Right lobe of liver (tissue), 6 donors: ENCODE measurements at regions not wholly inside any gene's neighbourhood (a gene's known extent, or its start where the extent isn't known, plus 50 kb on each side); places are given as distances from the start of the nearest gene placed in this dataset.

ENCODE experiments used
- ATAC-seq, 4 donors: fragments of 200-7000 bp; cut with Tn5 transposase; one replicate each; pipeline ENCODE4 v1.9.1; 2020; ENCODE audit warnings: mild to moderate bottlenecking in 4 of 4, moderate library complexity in 4 of 4
- DNase-seq, 3 donors: peaks; one replicate each; pipeline ENCODE4 v3.0.0-alpha.2; 2020
- H3K27ac ChIP-seq, 3 donors: fragments of 200-600 bp; one replicate each; pipeline ENCODE4 v1.8.0; 2022
- H3K27me3 ChIP-seq, 2 donors: fragments of 200-600 bp; one replicate each; pipeline ENCODE4 v1.8.0; 2022
- H3K36me3 ChIP-seq, 4 donors: fragments of 200-600 bp; sonication (generic) in 1 of 4; one replicate each; pipeline versions ENCODE4 v1.5.1 to v1.8.0; 2017 to 2022; ENCODE audit warnings: control low read depth in 1 of 4
- H3K4me1 ChIP-seq, 4 donors: fragments of 200-600 bp; sonication (generic) in 1 of 4; one replicate each; pipeline versions ENCODE4 v1.5.1 to v1.8.0; 2017 to 2022; ENCODE audit warnings: control low read depth in 1 of 4
- H3K4me3 ChIP-seq, 3 donors: fragments of 200-600 bp; one replicate each; pipeline ENCODE4 v1.8.0; 2022
- H3K9me3 ChIP-seq, 4 donors: fragments of 200-600 bp; sonication (generic) in 1 of 4; one replicate each; pipeline versions ENCODE4 v1.5.1 to v1.8.0; 2017 to 2022; ENCODE audit warnings: control low read depth in 1 of 4
- CTCF ChIP-seq, 4 donors: fragments of 200-600 bp in 3 of 4; fragments of 450-650 bp in 1 of 4; IDR thresholded peaks; one replicate each; pipeline versions ENCODE4 v1.5.1 to v1.8.0; 2016 to 2022; ENCODE audit warnings: antibody characterized with exemption in 4 of 4, mild to moderate bottlenecking in 2 of 4
- POLR2A ChIP-seq: fragments of 450-650 bp; IDR thresholded peaks from one replicate; pipeline ENCODE4 v1.6.1; 2017; ENCODE audit warnings: antibody characterized with exemption, mild to moderate bottlenecking
- WGBS: methylation state at CpG from one replicate; pipeline ENCODE4 v1.1.6; 2018; ENCODE audit warnings: low coverage, low lambda C conversion rate; ENCODE audit not compliant: insufficient coverage; ENCODE audit errors: missing lambda C conversion rate; 5-methylcytosine and 5-hydroxymethylcytosine counted together
- intact Hi-C, 2 donors: fragments of 100-400 bp; cut with DNase I; formaldehyde crosslinking; loops; one replicate each; pipeline versions ENCODE4 v1.11.2 to v1.14.1; 2022
- donor health status: DM: no; HTN: yes; CAD: no.
- donor health status: DM: no; HTN: no; CAD: no.
- donor health status: DM: no; HTN: no; CAD: no.
- donor health status: DM: no; HTN: yes; CAD: no.
- donor health status: DM: no; HTN: yes; CAD: no.

GRCh38 chr3:137075020-137075419, 117.2 kb downstream of the IL20RB start:
- H3K4me3 ChIP-seq = no peak overlapping the region
- no peak for DNase-seq
- 75% methylated on average over 2 of the region's 2 CpGs for WGBS
- no peak overlapping the region for H3K27ac ChIP-seq
- no peaks in the 10 kb centered on the region for H3K27me3 ChIP-seq
- no peaks in the 10 kb centered on the region for H3K36me3 ChIP-seq
- intact Hi-C loops = no loop called here
- no peaks in the 10 kb centered on the region for H3K9me3 ChIP-seq
- ATAC-seq = no peak
- no peak for TF ChIP-seq CTCF (IDR thresholded peaks at IDR 0.05)
- no peak for TF ChIP-seq POLR2A
- H3K4me1 ChIP-seq = no peaks in the 10 kb centered on the region

GRCh38 chr3:137078040-137078439, 120.3 kb downstream of the IL20RB start:
- WGBS = 67% methylated on average over 2 of the region's 2 CpGs
- no peak for ATAC-seq
- TF ChIP-seq POLR2A (no peak), CTCF (IDR thresholded peaks at IDR 0.05) (no peak)

GRCh38 chr3:137079571-137079970, 121.8 kb downstream of the IL20RB start:
- intact Hi-C loops = no loop called here
- 67% methylated on average over 2 of the region's 2 CpGs for WGBS
- no peaks in the 10 kb centered on the region for H3K4me1 ChIP-seq
- no peaks in the 10 kb centered on the region for H3K36me3 ChIP-seq
- no peak for DNase-seq
- no peak overlapping the region for H3K27ac ChIP-seq
- H3K4me3 ChIP-seq = no peak overlapping the region
- ATAC-seq = no peak
- no peak for TF ChIP-seq POLR2A
- TF ChIP-seq CTCF (IDR thresholded peaks at IDR 0.05) = no peak
- no peaks in the 10 kb centered on the region for H3K9me3 ChIP-seq
- no peaks in the 10 kb centered on the region for H3K27me3 ChIP-seq

More at GRCh38 chr3:137078040-137078439, 120.3 kb downstream of the IL20RB start:
- no peak overlapping the region for H3K27ac ChIP-seq
- intact Hi-C loops = no loop called here
- no peak overlapping the region for H3K4me3 ChIP-seq
- no peak for DNase-seq
- H3K27me3 ChIP-seq = no peaks in the 10 kb centered on the region
- H3K4me1 ChIP-seq = no peaks in the 10 kb centered on the region
- H3K36me3 ChIP-seq = no peaks in the 10 kb centered on the region
- H3K9me3 ChIP-seq = no peaks in the 10 kb centered on the region

GRCh38 chr3:137081711-137082110, 123.9 kb downstream of the IL20RB start:
- ATAC-seq (peak in 3 of 4 donors; percentile 55 to 77 (median 63)), DNase-seq (no peak)
- H3K4me3 ChIP-seq = no peak overlapping the region
- intact Hi-C loops = no loop called here
- no peaks in the 10 kb centered on the region for H3K36me3 ChIP-seq
- H3K4me1 ChIP-seq = no peaks in the 10 kb centered on the region
- WGBS = 38% methylated on average over 3 of the region's 3 CpGs
- no peak overlapping the region for H3K27ac ChIP-seq
- no peaks in the 10 kb centered on the region for H3K9me3 ChIP-seq
- H3K27me3 ChIP-seq = no peaks in the 10 kb centered on the region
- TF ChIP-seq POLR2A = no peak
- TF ChIP-seq CTCF (IDR thresholded peaks at IDR 0.05) = no peak

- no peak for DNase-seq
- Histone ChIP-seq H3K4me3 (no peak overlapping the region), H3K27me3 (no peaks in the 10 kb centered on the region), H3K36me3 (no peaks in the 10 kb centered on the region), H3K9me3 (no peaks in the 10 kb centered on the region), H3K4me1 (no peaks in the 10 kb centered on the region), H3K27ac (no peak overlapping the region)
- 67% methylated on average over 2 of the region's 2 CpGs for WGBS
- ATAC-seq = no peak
- intact Hi-C loops = no loop called here
- TF ChIP-seq CTCF (IDR thresholded peaks at IDR 0.05) (no peak), POLR2A (no peak)
Observed at GRCh38 chr3:137082763-137083162, 125.0 kb downstream of the IL20RB start.
